ENCODE measurements at regions not wholly inside any gene's neighbourhood (a gene's known extent, or its start where the extent isn't known, plus 50 kb on each side); places are given as distances from the start of the nearest gene placed in this dataset.
"Not testable (repeated sequence)": the region's sequence is repeated elsewhere in the genome, so short reads cannot be mapped to it uniquely, and the experiment has no call there.

DNA sequence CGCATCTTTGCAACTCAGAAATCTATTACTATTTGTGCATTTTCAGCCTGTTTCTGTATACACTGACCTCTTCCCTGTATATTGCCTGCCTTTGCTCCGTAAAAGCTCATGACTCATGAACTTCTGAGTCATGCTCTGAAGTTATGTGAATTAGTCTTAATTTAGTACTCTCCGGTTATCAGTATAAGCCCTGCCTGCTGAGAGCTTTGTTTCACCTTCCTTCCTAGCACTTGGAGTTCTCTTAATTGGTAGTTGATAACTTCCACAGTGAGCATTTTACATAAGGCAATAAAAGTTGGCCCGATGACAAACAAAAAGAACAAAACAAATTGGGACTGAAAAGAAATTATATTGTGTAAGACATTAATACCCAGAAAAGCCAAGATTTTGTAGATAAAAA lies 231.4 kb downstream of the GJA1 start:
- Mint-ChIP-seq H3K4me1 (no peaks in the 10 kb centered on the region), H3K4me3 (no peak overlapping the region), H3K27ac (no peak overlapping the region)

DNA sequence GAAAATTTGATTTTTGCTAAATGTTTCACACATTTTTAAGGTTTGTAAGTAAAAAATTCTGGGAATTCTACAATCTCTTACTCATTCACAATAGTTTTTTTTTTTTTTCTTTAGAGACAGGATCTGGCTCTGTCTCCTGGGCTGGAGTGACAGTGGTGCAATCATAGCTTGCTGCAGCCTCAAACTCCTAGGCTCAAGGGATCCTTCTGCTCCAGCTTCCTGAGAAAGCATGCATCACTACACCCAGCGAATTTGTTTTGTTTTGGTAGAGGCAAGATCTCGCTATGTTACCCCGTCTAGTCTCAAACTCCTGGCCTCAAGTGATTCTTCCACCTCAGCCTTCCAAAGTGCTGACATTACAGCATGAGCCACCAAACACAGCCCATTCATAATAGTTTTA lies 232.8 kb downstream of the GJA1 start:
- Mint-ChIP-seq H3K9me3 (peaks cover 10% of the 10 kb centered on the region), H3K4me1 (no peaks in the 10 kb centered on the region), H3K27ac (no peak overlapping the region), H3K36me3 (no peaks in the 10 kb centered on the region), H3K4me3 (no peak overlapping the region), H3K27me3 (no peaks in the 10 kb centered on the region)

More for the DNA sequence above, 231.4 kb downstream of the GJA1 start:
- Mint-ChIP-seq H3K27me3 (no peaks in the 10 kb centered on the region), H3K36me3 (no peaks in the 10 kb centered on the region), H3K9me3 (peaks cover 10% of the 10 kb centered on the region)

DNA sequence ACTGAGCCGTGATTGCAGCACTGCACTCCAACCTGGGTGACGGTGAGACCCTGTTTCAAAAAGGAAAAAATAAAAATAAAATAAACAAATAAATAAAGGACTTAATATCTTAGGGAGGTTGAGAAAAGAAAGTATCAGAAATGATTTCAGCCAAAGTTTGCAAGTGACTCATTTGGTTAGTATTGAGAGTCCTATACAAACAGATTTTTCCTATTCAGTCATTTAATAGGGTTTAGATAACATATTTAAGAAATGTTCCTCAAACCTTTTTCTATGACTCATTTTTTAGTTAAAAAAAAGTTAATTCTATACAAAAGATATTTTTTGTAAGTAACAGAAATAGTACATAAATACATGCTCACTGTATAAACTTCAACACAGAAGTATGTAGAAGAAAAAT lies 235.1 kb downstream of the GJA1 start:
- H3K4me1 Mint-ChIP-seq, result no peaks in the 10 kb centered on the region
- no peaks in the 10 kb centered on the region for H3K36me3 Mint-ChIP-seq
- H3K27ac Mint-ChIP-seq, result no peak overlapping the region

DNA sequence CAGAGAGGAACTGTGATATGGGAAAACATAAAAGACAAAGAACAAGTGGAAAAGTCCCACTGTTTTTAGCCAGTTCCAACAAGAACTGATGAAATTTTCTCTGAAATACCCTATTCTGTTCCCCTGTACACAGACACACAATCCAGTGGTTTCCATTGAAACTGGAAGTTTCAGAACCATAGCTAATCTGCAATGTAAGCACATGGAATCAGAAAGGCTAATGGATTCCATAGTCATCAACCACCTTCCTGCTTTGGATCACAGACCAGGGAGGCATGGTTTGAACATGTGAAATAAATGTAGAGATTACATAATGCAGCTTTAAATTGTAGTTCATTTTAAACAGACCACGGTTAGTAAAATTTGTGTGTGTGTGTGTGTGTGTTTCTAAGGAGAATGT lies 242.1 kb downstream of the GJA1 start:
- H3K4me3 Mint-ChIP-seq, result no peak overlapping the region
- H3K4me1 Mint-ChIP-seq, result no peaks in the 10 kb centered on the region
- H3K36me3 Mint-ChIP-seq, result no peaks in the 10 kb centered on the region
- no peaks in the 10 kb centered on the region for H3K9me3 Mint-ChIP-seq
- H3K27ac Mint-ChIP-seq, result no peak overlapping the region
- no peaks in the 10 kb centered on the region for H3K27me3 Mint-ChIP-seq

More for the DNA sequence above, 235.1 kb downstream of the GJA1 start:
- Mint-ChIP-seq H3K4me3 (no peak overlapping the region), H3K27me3 (no peaks in the 10 kb centered on the region), H3K9me3 (no peaks in the 10 kb centered on the region)

DNA sequence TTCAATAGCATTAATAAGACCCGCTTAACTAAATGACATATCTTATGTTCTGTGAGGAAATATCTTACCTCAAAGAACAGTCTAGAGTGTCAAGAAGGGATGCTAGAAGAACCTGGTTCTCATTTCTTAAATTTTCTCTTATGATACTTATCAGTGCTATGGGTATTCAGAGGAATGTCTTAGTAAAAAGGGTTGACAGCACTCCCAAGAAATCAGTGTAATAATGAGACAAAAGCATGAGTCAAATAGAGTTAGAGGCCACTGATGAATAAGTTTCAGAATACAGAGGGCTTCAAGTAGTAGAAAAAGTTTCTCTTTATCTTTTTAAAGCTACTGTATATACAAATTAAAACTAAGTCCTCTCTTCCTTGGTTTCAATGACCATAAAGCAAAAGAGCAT lies 242.8 kb downstream of the GJA1 start:
- peaks cover 2% of the 10 kb centered on the region for H3K9me3 Mint-ChIP-seq
- no peaks in the 10 kb centered on the region for H3K36me3 Mint-ChIP-seq
- H3K27me3 Mint-ChIP-seq, result no peaks in the 10 kb centered on the region
- no peaks in the 10 kb centered on the region for H3K4me1 Mint-ChIP-seq
- no peak overlapping the region for H3K4me3 Mint-ChIP-seq
- H3K27ac Mint-ChIP-seq, result no peak overlapping the region

DNA sequence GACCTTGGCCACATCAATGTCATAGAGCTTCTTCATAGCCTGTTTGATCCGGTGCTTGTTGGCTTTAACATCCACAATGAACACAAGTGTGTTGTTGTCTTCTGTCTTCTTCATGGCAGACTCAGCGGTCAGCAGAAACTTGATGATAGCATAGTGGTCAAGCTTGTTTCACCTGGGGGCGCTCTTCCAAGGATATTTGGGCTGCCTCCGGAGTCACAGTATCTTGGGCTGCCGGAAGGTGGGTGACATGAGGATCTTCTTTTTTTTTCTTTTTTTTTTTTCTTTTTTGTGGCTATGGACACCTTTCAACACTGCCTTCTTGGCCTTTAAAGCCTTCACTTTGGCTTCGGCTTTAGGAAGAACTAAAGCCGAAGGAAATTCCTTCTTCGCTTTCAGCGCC lies 244.6 kb downstream of the GJA1 start:
- H3K9me3 Mint-ChIP-seq, result peaks cover 6% of the 10 kb centered on the region
- H3K36me3 Mint-ChIP-seq, result no peaks in the 10 kb centered on the region
- no peaks in the 10 kb centered on the region for H3K4me1 Mint-ChIP-seq
- H3K27ac Mint-ChIP-seq, result no peak overlapping the region
- no peak overlapping the region for H3K4me3 Mint-ChIP-seq
- no peaks in the 10 kb centered on the region for H3K27me3 Mint-ChIP-seq

DNA sequence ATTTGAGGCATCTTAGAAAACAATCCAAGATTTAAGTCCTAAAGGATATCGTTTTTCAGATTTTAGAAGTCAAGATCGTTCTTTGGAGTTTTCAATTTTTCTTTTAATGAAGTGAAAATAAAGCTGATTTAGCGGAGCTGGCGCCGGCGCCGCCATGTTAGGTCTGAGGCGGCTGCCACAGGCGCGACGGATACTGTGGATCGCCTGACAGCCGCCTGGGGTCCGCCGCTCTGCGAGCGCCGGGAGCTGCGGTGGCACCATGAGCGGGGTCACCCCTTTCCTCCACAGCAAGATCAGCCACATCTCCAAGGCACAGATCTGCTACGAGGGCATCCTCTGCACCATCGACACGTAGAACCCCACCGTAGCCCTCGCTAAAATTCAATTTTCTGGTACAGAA lies 247.2 kb downstream of the GJA1 start:
- peaks cover 6% of the 10 kb centered on the region for H3K9me3 Mint-ChIP-seq
- no peak overlapping the region for H3K4me3 Mint-ChIP-seq
- no peaks in the 10 kb centered on the region for H3K36me3 Mint-ChIP-seq
- H3K27ac Mint-ChIP-seq, result peak overlapping the region; percentile 31
- H3K27me3 Mint-ChIP-seq, result no peaks in the 10 kb centered on the region
- peaks cover 4% of the 10 kb centered on the region for H3K4me1 Mint-ChIP-seq

DNA sequence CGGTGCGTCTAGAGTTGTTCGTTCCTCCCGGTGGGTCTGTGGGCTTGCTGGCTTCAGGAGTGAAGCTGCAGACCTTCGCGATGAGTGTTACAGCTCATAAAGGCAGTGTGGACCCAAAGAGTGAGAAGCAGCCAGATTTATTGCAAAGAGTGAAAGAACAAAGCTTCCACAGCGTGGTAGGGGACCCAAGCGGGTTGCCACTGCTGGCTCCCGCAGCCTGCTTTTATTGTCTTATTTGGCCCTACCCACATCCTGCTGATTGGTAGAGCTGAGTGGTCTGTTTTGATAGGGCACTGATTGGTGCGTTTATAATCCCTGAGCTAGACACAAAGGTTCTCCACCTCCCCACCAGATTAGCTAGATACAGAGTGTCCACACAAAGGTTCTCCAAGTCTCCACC lies 250.4 kb downstream of the GJA1 start:
- not testable (repeated sequence) for H3K4me3 Mint-ChIP-seq, H3K27me3 Mint-ChIP-seq, H3K36me3 Mint-ChIP-seq, H3K9me3 Mint-ChIP-seq, H3K27ac Mint-ChIP-seq
- peaks cover 30% of the 10 kb centered on the region for H3K4me1 Mint-ChIP-seq

DNA sequence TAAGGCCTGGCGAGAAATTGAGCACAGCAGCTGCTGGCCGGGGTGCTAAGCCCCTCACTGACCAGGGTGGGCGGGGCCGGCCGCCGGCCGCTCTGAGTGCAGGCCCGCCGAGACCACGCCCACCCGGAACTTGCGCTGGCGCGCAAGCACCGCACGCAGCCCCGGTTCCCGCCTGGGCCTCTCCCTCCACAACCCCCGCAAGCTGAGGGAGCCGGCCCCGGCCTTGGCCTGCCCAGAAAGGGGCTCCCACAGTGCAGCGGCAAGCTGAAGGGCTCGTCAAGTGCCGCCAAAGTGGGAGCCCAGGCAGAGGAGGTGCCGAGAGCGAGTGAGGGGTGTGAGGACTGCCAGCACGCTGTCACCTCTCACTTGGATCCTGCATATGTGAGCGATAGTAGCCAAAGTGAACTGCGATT lies 251.2 kb downstream of the GJA1 start:
- no peaks in the 10 kb centered on the region for H3K27me3 Mint-ChIP-seq
- peaks cover 34% of the 10 kb centered on the region for H3K4me1 Mint-ChIP-seq
- H3K36me3 Mint-ChIP-seq, result no peaks in the 10 kb centered on the region
- no peak overlapping the region for H3K4me3 Mint-ChIP-seq
- no peak overlapping the region for H3K27ac Mint-ChIP-seq
- peaks cover 6% of the 10 kb centered on the region for H3K9me3 Mint-ChIP-seq

DNA sequence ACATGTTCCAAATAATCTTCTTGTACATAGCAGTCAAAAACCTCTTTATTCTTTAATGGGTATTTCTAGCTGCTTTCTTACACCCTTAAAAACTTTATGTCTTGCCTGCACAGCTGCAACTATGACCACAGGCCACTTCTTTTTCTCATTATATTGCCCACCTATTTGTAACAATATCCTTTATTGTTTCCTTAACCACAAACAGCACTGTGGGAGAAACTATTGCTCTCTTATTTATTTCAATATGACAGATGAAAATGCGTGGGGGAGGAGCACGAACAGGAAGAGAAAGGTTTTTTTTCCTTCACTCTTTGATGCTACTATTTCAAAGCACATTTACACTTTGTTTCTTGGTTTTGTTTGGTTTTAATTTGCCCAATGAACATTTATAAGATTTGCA lies 253.5 kb downstream of the GJA1 start:
- Mint-ChIP-seq H3K27ac (peak overlapping the region; percentile 63), H3K4me1 (peaks cover 34% of the 10 kb centered on the region), H3K9me3 (no peaks in the 10 kb centered on the region), H3K36me3 (no peaks in the 10 kb centered on the region), H3K27me3 (no peaks in the 10 kb centered on the region), H3K4me3 (peak overlapping the region; percentile 34)

DNA sequence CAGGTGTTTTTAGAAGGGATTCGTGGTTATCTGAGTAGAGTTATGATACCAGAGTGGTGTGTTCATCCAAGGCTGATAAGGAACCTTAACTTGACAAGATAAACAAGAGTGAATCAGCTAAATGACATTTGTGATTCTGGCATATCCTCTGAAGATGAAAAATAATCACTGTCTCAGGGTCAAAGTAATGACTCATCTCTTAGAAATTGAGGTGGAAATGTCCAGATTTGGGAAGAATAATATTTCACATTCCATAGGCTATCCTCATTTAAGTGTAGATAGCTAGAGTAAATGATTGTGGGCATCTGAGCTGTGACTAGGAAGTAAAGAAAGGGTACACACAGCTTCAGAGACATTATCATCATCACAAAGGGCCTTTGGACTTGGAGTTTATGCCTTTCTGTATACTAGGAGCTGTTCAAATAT lies 255.7 kb downstream of the GJA1 start:
- no peak overlapping the region for H3K4me3 Mint-ChIP-seq
- H3K9me3 Mint-ChIP-seq, result no peaks in the 10 kb centered on the region
- no peaks in the 10 kb centered on the region for H3K27me3 Mint-ChIP-seq
- no peak overlapping the region for H3K27ac Mint-ChIP-seq
- H3K36me3 Mint-ChIP-seq, result peaks cover 1% of the 10 kb centered on the region
- peaks cover 34% of the 10 kb centered on the region for H3K4me1 Mint-ChIP-seq

DNA sequence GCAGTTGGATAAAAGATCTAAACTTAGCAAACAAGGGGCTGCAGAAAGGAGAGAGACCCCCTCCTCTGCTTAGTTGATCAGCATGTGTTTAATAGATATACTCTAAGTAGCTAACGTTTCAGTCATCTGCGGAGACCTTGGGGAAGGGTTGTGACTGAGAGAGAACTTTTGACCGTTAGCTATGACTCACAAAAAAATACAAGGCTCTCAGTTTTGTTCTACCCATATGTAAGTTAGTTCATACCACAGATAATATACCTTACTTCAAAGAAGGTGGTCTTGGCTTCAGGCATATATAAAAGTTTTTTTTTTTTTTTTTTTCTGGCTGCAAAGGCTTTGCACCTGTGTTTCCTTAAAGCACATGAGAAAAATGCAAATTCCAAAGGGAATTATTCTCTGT lies 258.9 kb downstream of the GJA1 start:
- Mint-ChIP-seq H3K9me3 (no peaks in the 10 kb centered on the region), H3K36me3 (peaks cover 1% of the 10 kb centered on the region), H3K27me3 (no peaks in the 10 kb centered on the region), H3K27ac (no peak overlapping the region), H3K4me1 (peaks cover 15% of the 10 kb centered on the region), H3K4me3 (no peak overlapping the region)

DNA sequence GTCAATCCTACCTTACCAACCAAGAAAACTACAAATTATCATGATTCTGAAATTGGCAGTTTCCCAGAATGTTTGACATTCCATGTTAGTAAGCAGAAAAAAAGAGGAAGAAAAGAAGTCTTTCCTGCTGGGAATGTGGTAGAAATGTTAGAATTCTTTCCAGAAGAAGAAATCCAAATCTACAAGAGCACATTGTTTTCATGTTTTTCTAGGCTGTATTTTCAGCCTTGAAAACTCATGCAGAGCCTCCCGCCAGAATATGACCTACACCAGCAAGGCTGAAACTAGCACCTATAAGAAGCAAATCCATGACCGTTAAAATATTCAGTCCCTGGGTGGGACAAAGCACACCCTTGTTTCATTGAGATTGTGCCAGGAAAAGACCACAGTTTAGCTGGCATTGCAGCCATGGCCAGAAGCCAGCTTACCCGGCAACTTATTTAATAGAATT lies 259.4 kb downstream of the GJA1 start:
- H3K27ac Mint-ChIP-seq, result no peak overlapping the region
- H3K9me3 Mint-ChIP-seq, result no peaks in the 10 kb centered on the region
- H3K4me3 Mint-ChIP-seq, result no peak overlapping the region
- H3K27me3 Mint-ChIP-seq, result no peaks in the 10 kb centered on the region
- H3K36me3 Mint-ChIP-seq, result peaks cover 1% of the 10 kb centered on the region
- peaks cover 11% of the 10 kb centered on the region for H3K4me1 Mint-ChIP-seq

DNA sequence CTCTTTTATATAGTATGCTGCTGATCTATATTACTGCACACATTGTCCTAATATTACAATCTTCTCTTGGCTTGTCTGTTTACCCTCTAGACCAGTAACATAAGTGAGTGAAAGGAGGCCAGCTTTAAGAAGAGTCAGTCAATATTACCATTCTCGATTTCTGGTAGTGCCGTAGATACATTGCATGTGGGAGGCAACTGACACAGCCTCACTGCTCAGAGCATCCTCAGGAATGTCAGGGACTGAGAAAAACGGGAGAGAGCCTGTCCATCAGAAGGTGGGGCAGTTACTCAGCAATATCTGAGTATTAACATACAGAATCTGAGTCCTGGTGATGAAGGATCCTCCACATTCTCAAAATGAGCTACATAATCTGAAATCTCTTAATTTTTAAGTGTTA lies 259.9 kb downstream of the GJA1 start:
- Mint-ChIP-seq H3K27ac (no peak overlapping the region), H3K36me3 (peaks cover 1% of the 10 kb centered on the region), H3K4me1 (peaks cover 6% of the 10 kb centered on the region), H3K27me3 (no peaks in the 10 kb centered on the region), H3K4me3 (no peak overlapping the region), H3K9me3 (no peaks in the 10 kb centered on the region)

DNA sequence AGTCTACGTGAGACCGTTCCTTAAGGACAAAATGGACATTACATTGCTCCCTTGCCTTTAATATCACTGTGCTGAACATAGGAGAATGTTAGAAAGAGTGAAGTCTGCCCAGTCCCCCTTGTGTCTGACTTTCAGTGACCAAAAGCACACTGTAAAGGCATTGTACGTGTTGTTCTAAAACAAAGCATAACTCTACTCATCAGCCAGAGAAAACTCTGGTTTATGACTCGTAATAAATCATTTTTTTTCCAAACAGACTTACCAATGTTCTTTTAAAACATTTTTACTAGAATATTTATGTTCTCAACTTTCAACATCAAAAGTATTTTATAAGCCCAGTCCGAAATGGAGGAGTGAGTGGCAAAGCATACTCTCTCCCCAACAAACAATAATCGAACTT lies 262.5 kb downstream of the GJA1 start:
- Mint-ChIP-seq H3K27ac (no peak overlapping the region), H3K4me1 (no peaks in the 10 kb centered on the region), H3K9me3 (peaks cover 5% of the 10 kb centered on the region), H3K4me3 (no peak overlapping the region), H3K36me3 (peaks cover 1% of the 10 kb centered on the region), H3K27me3 (no peaks in the 10 kb centered on the region)

DNA sequence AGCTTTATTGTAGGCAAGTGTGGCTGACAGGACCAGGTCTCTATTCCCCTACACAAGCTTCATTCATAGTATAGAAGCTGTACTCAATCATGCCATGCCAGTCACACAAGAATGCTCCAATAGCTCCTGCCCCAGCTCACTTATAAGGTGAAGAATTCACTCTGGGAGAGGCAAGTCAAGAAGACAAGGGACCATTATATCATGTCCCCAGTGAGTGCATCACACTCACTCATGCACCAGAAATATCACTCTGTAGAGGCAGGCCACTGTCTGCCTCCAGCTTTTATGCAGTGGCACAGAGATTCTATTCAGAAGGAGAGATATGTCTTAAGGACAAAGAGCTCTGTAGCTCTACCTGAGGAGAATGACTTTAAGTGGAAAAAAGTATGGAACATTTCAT lies 263.2 kb downstream of the GJA1 start:
- Mint-ChIP-seq H3K27ac (no peak overlapping the region), H3K4me3 (no peak overlapping the region), H3K9me3 (peaks cover 5% of the 10 kb centered on the region), H3K36me3 (peaks cover 1% of the 10 kb centered on the region), H3K4me1 (no peaks in the 10 kb centered on the region), H3K27me3 (no peaks in the 10 kb centered on the region)

DNA sequence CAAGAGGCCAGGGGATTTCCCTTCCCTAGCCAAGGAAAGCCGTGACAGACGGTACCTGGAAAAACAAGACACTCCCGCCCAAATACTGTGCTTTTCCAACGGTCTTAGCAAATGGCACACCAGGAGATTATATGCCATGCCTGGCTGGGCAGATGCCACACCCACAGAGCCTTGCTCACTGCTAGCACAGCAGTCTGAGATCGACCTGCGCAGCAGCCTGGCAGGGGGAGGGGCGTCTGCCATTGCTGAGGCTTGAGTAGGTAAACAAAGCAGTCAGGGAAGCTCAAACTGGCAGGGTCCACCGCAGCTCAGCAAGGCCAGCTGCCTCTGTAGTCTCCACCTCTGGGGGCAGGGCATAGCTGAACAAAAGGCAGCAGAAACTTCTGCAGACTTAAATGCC lies 267.7 kb downstream of the GJA1 start:
- not testable (repeated sequence) for H3K9me3 Mint-ChIP-seq, H3K27me3 Mint-ChIP-seq, H3K4me3 Mint-ChIP-seq, H3K4me1 Mint-ChIP-seq, H3K36me3 Mint-ChIP-seq, H3K27ac Mint-ChIP-seq

Data from activated naive CD4-positive, alpha-beta T cell treated with anti-CD3 and anti-CD28 coated beads, Interleukin-2, amount 50 U/mL, for 24 hours (primary cell).